ENCODE measurements at regions not wholly inside any gene's neighbourhood (a gene's known extent, or its start where the extent isn't known, plus 50 kb on each side); places are given as distances from the start of the nearest gene placed in this dataset.

GRCh38 chr4:41318839-41319530 lies 62.3 kb downstream of the UCHL1 start:
- DNase-seq, result no peak

GRCh38 chr4:41319553-41319952 lies 62.8 kb downstream of the UCHL1 start:
- DNase-seq, result no peak

- DNase-seq, result no peak
Measured at GRCh38 chr4:41320278-41320677, 63.5 kb downstream of the UCHL1 start.

- DNase-seq, result no peak
Measured at GRCh38 chr4:41320786-41321185, 64.1 kb downstream of the UCHL1 start.

GRCh38 chr4:41321216-41321945 lies 64.7 kb downstream of the UCHL1 start:
- no peak for DNase-seq

- DNase-seq, result no peak
Measured at GRCh38 chr4:41322617-41323016, 65.9 kb downstream of the UCHL1 start.

GRCh38 chr4:41323179-41323578 lies 66.5 kb downstream of the UCHL1 start:
- DNase-seq, result no peak

GRCh38 chr4:41323706-41324105 lies 67.0 kb downstream of the UCHL1 start:
- DNase-seq, result no peak

- DNase-seq, result no peak
Measured at GRCh38 chr4:41324861-41325260, 68.1 kb downstream of the UCHL1 start.

- DNase-seq, result no peak
Measured at GRCh38 chr4:41325901-41326300, 69.2 kb downstream of the UCHL1 start.

- no peak for DNase-seq
Measured at GRCh38 chr4:41326776-41327175, 70.0 kb downstream of the UCHL1 start.

GRCh38 chr4:41327770-41328169 lies 71.0 kb downstream of the UCHL1 start:
- no peak for DNase-seq

- no peak for DNase-seq
Measured at GRCh38 chr4:41329361-41329760, 72.6 kb downstream of the UCHL1 start.

GRCh38 chr4:41331224-41331623 lies 74.5 kb downstream of the UCHL1 start:
- DNase-seq, result no peak

GRCh38 chr4:41332510-41333054 lies 75.9 kb downstream of the UCHL1 start:
- DNase-seq, result no peak

GRCh38 chr4:41334182-41334581 lies 77.5 kb downstream of the UCHL1 start:
- no peak for DNase-seq

- no peak for DNase-seq
Measured at GRCh38 chr4:41339812-41340809, 83.4 kb downstream of the UCHL1 start.

GRCh38 chr4:41346306-41347061 lies 89.8 kb downstream of the UCHL1 start:
- no peak for DNase-seq

GRCh38 chr4:41349021-41349420 lies 92.3 kb downstream of the UCHL1 start:
- no peak for DNase-seq

- peak; percentile 67 to 96 for DNase-seq
Measured at GRCh38 chr4:41358647-41359421, 102.1 kb downstream of the UCHL1 start.

- DNase-seq, result no peak
Measured at GRCh38 chr4:41359422-41359775, 102.7 kb downstream of the UCHL1 start.

- DNase-seq, result no peak
Measured at GRCh38 chr4:41359836-41360213, 103.1 kb downstream of the UCHL1 start.
